ENCODE measurements at regions not wholly inside any gene's neighbourhood (a gene's known extent, or its start where the extent isn't known, plus 50 kb on each side); places are given as distances from the start of the nearest gene placed in this dataset.

DNA sequence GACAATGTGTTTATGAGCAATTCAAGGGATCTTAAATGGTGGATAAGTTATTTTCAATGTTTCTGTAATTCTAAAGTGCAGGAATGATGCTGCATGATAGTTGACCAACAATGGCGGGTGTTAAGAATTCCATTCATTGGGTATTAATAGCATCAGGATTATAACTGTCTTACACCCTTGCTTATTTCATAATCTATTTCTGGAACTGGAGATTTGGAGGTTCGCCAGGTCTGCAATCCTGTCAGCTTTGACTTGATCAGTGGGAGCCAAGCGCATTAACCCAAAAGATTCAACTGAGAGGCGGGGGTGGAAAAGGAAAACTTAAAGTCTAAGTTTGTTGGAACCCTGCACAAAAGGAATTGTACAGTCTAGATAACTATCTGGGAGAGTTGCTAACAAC, 114.9 kb upstream of the ZEB1 start:
- H2AFZ ChIP-seq: no peak overlapping the region
- H3K4me2 ChIP-seq: no peak overlapping the region
- no peaks in the 10 kb centered on the region for H3K4me1 ChIP-seq (ENCODE audit: insufficient read depth)
- no peaks in the 10 kb centered on the region for H3F3A ChIP-seq (replicated peaks; ENCODE audit: low read depth)
- Mint-ChIP-seq H3K9me3 (peaks cover 2% of the 10 kb centered on the region; the same call in 2 of the 3 replicates), H3K27me3 (ENCODE audit: insufficient read depth, low read depth, poor library complexity) (peaks cover 2% of the 10 kb centered on the region), H3K4me1 (no peaks in the 10 kb centered on the region), H3K27ac (no peak overlapping the region), H3K4me3 (no peak overlapping the region), H3K36me3 (ENCODE audit: low read depth) (no peaks in the 10 kb centered on the region)
- DNase-seq (ENCODE audit: low spot score): no peak
- no peak for ATAC-seq
- no peak overlapping the region for H3K27ac ChIP-seq (ENCODE audit: low read depth)
- 0 out of 2 replicates have a peak, but pooled peaks cover 5% of the 10 kb centered on the region for H3K9me2 ChIP-seq (ENCODE audit: insufficient read depth)
- H4K20me1 ChIP-seq (replicated peaks; ENCODE audit: insufficient read depth): no peaks in the 10 kb centered on the region
- H3K27me3 ChIP-seq (ENCODE audit: insufficient read depth): no peaks in the 10 kb centered on the region
- no peak overlapping the region for H3K4me3 ChIP-seq
- H3K36me3 ChIP-seq (ENCODE audit: insufficient read depth): no peaks in the 10 kb centered on the region
- no peak for TF ChIP-seq ZNF114 (CRISPR knock-in tag; IDR thresholded peaks at IDR 0.05)
- TF ChIP-seq EZH2phosphoT487 (IDR thresholded peaks at IDR 0.05; ENCODE audit: unreplicated experiment): no peak
- TF ChIP-seq, protein P1, sequence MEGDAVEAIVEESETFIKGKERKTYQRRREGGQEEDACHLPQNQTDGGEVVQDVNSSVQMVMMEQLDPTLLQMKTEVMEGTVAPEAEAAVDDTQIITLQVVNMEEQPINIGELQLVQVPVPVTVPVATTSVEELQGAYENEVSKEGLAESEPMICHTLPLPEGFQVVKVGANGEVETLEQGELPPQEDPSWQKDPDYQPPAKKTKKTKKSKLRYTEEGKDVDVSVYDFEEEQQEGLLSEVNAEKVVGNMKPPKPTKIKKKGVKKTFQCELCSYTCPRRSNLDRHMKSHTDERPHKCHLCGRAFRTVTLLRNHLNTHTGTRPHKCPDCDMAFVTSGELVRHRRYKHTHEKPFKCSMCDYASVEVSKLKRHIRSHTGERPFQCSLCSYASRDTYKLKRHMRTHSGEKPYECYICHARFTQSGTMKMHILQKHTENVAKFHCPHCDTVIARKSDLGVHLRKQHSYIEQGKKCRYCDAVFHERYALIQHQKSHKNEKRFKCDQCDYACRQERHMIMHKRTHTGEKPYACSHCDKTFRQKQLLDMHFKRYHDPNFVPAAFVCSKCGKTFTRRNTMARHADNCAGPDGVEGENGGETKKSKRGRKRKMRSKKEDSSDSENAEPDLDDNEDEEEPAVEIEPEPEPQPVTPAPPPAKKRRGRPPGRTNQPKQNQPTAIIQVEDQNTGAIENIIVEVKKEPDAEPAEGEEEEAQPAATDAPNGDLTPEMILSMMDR (conservative IDR thresholded peaks at IDR 0.05; ENCODE audit: low read depth in 2 of 2): no peak
- TF ChIP-seq EZH2 (IDR thresholded peaks at IDR 0.05; ENCODE audit: low read depth, unreplicated experiment): no peak
- TF ChIP-seq, protein P2, sequence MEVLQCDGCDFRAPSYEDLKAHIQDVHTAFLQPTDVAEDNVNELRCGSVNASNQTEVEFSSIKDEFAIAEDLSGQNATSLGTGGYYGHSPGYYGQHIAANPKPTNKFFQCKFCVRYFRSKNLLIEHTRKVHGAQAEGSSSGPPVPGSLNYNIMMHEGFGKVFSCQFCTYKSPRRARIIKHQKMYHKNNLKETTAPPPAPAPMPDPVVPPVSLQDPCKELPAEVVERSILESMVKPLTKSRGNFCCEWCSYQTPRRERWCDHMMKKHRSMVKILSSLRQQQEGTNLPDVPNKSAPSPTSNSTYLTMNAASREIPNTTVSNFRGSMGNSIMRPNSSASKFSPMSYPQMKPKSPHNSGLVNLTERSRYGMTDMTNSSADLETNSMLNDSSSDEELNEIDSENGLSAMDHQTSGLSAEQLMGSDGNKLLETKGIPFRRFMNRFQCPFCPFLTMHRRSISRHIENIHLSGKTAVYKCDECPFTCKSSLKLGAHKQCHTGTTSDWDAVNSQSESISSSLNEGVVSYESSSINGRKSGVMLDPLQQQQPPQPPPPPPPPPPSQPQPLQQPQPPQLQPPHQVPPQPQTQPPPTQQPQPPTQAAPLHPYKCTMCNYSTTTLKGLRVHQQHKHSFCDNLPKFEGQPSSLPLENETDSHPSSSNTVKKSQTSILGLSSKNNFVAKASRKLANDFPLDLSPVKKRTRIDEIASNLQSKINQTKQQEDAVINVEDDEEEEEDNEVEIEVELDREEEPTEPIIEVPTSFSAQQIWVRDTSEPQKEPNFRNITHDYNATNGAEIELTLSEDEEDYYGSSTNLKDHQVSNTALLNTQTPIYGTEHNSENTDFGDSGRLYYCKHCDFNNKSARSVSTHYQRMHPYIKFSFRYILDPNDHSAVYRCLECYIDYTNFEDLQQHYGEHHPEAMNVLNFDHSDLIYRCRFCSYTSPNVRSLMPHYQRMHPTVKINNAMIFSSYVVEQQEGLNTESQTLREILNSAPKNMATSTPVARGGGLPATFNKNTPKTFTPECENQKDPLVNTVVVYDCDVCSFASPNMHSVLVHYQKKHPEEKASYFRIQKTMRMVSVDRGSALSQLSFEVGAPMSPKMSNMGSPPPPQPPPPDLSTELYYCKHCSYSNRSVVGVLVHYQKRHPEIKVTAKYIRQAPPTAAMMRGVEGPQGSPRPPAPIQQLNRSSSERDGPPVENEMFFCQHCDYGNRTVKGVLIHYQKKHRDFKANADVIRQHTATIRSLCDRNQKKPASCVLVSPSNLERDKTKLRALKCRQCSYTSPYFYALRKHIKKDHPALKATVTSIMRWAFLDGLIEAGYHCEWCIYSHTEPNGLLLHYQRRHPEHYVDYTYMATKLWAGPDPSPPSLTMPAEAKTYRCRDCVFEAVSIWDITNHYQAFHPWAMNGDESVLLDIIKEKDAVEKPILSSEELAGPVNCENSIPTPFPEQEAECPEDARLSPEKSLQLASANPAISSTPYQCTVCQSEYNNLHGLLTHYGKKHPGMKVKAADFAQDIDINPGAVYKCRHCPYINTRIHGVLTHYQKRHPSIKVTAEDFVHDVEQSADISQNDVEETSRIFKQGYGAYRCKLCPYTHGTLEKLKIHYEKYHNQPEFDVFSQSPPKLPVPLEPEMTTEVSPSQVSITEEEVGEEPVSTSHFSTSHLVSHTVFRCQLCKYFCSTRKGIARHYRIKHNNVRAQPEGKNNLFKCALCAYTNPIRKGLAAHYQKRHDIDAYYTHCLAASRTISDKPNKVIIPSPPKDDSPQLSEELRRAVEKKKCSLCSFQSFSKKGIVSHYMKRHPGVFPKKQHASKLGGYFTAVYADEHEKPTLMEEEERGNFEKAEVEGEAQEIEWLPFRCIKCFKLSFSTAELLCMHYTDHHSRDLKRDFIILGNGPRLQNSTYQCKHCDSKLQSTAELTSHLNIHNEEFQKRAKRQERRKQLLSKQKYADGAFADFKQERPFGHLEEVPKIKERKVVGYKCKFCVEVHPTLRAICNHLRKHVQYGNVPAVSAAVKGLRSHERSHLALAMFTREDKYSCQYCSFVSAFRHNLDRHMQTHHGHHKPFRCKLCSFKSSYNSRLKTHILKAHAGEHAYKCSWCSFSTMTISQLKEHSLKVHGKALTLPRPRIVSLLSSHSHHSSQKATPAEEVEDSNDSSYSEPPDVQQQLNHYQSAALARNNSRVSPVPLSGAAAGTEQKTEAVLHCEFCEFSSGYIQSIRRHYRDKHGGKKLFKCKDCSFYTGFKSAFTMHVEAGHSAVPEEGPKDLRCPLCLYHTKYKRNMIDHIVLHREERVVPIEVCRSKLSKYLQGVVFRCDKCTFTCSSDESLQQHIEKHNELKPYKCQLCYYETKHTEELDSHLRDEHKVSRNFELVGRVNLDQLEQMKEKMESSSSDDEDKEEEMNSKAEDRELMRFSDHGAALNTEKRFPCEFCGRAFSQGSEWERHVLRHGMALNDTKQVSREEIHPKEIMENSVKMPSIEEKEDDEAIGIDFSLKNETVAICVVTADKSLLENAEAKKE (CRISPR knock-in tag; IDR thresholded peaks at IDR 0.05): no peak
- no peak for TF ChIP-seq CREB1 (CRISPR knock-in tag; IDR thresholded peaks at IDR 0.05; ENCODE audit: low read depth)
- no peak for TF ChIP-seq JUNB (IDR thresholded peaks at IDR 0.05; ENCODE audit: unreplicated experiment)
- TF ChIP-seq NANOG (IDR thresholded peaks at IDR 0.05; ENCODE audit: borderline replicate concordance): no peak
- TF ChIP-seq, protein P3, sequence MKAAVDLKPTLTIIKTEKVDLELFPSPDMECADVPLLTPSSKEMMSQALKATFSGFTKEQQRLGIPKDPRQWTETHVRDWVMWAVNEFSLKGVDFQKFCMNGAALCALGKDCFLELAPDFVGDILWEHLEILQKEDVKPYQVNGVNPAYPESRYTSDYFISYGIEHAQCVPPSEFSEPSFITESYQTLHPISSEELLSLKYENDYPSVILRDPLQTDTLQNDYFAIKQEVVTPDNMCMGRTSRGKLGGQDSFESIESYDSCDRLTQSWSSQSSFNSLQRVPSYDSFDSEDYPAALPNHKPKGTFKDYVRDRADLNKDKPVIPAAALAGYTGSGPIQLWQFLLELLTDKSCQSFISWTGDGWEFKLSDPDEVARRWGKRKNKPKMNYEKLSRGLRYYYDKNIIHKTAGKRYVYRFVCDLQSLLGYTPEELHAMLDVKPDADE (IDR thresholded peaks at IDR 0.05): no peak
- TF ChIP-seq STAT1 (IDR thresholded peaks at IDR 0.05; ENCODE audit: unreplicated experiment): no peak
- no peak for TF ChIP-seq ZNF331 (CRISPR knock-in tag; IDR thresholded peaks at IDR 0.05; ENCODE audit: low read depth)
- TF ChIP-seq, protein P4, sequence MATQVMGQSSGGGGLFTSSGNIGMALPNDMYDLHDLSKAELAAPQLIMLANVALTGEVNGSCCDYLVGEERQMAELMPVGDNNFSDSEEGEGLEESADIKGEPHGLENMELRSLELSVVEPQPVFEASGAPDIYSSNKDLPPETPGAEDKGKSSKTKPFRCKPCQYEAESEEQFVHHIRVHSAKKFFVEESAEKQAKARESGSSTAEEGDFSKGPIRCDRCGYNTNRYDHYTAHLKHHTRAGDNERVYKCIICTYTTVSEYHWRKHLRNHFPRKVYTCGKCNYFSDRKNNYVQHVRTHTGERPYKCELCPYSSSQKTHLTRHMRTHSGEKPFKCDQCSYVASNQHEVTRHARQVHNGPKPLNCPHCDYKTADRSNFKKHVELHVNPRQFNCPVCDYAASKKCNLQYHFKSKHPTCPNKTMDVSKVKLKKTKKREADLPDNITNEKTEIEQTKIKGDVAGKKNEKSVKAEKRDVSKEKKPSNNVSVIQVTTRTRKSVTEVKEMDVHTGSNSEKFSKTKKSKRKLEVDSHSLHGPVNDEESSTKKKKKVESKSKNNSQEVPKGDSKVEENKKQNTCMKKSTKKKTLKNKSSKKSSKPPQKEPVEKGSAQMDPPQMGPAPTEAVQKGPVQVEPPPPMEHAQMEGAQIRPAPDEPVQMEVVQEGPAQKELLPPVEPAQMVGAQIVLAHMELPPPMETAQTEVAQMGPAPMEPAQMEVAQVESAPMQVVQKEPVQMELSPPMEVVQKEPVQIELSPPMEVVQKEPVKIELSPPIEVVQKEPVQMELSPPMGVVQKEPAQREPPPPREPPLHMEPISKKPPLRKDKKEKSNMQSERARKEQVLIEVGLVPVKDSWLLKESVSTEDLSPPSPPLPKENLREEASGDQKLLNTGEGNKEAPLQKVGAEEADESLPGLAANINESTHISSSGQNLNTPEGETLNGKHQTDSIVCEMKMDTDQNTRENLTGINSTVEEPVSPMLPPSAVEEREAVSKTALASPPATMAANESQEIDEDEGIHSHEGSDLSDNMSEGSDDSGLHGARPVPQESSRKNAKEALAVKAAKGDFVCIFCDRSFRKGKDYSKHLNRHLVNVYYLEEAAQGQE (IDR thresholded peaks at IDR 0.05; ENCODE audit: unreplicated experiment): no peak
- no peak for TF ChIP-seq POLR2AphosphoS5 (IDR thresholded peaks at IDR 0.05; ENCODE audit: low read depth)
- H3K79me2 ChIP-seq (replicated peaks; ENCODE audit: insufficient read depth): no peaks in the 10 kb centered on the region
